ENCODE measurements at regions not wholly inside any gene's neighbourhood (a gene's known extent, or its start where the extent isn't known, plus 50 kb on each side); places are given as distances from the start of the nearest gene placed in this dataset.
"Not testable (repeated sequence)": the region's sequence is repeated elsewhere in the genome, so short reads cannot be mapped to it uniquely, and the experiment has no call there.

DNA sequence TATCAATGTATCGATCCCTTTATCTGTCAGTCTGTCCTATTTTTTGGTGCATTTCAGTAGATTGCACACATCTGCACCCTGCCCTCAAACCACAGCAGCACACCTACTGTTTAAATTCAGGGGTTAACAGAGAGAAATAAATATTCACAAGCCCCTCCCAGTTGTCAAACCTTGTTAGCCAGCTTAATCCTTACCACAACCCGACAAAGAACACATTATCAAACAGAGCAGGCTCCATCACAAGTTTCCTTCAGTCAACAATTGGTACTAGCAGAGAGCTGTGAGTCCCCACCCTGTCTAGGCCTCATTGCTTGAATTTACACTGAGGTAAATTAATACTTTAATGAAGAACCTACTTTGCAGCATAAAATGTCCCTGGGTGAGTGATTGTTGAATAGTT lies 249.8 kb downstream of the FNDC1 start:
- no peaks in the 10 kb centered on the region for H3K4me1 Mint-ChIP-seq
- H3K4me3 Mint-ChIP-seq, result no peak overlapping the region
- H3K36me3 Mint-ChIP-seq (ENCODE audit: low read depth), result no peaks in the 10 kb centered on the region
- peaks cover 20% of the 10 kb centered on the region for H3K9me3 Mint-ChIP-seq
- no peak overlapping the region for H3K27ac Mint-ChIP-seq
- peaks cover 3% of the 10 kb centered on the region for H3K27me3 Mint-ChIP-seq (ENCODE audit: low read depth)
- TF ChIP-seq, protein P1, sequence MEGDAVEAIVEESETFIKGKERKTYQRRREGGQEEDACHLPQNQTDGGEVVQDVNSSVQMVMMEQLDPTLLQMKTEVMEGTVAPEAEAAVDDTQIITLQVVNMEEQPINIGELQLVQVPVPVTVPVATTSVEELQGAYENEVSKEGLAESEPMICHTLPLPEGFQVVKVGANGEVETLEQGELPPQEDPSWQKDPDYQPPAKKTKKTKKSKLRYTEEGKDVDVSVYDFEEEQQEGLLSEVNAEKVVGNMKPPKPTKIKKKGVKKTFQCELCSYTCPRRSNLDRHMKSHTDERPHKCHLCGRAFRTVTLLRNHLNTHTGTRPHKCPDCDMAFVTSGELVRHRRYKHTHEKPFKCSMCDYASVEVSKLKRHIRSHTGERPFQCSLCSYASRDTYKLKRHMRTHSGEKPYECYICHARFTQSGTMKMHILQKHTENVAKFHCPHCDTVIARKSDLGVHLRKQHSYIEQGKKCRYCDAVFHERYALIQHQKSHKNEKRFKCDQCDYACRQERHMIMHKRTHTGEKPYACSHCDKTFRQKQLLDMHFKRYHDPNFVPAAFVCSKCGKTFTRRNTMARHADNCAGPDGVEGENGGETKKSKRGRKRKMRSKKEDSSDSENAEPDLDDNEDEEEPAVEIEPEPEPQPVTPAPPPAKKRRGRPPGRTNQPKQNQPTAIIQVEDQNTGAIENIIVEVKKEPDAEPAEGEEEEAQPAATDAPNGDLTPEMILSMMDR (IDR thresholded peaks at IDR 0.05; ENCODE audit: unreplicated experiment in 3 of 3), result no peak

DNA sequence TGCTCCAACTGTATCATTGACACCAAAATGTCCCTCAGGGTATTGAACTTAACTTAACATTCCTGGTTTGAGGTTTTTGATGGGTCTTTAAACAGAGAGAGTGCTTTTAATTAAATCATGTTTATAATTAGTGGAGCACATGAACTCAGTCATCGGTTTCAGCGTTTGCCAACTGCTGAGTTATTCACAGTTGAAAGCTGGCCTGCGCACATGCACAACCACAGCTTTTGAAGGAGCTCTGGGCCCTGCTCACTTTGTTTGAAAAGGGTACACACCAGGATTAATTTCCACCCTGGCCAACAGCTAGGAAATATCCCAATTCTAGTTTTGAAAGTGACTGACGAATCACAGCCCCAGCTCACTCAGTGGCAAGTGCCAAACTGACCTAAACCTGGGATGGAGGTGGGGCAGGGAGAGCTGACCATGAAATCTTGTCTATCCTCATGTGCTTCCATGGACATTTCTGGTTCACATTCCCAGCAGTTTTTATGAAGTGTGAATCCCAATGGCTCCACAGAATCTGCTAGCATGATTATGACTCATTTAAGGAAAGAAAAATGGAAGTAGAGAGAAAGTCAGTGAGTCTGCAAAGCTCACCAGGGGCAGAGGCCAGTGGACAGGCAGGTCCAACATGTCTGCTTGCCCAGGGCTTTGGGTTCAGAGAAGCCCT lies 247.8 kb downstream of the FNDC1 start:
- Mint-ChIP-seq H3K9me3 (peaks cover 20% of the 10 kb centered on the region), H3K4me3 (no peak overlapping the region), H3K4me1 (no peaks in the 10 kb centered on the region), H3K27me3 (ENCODE audit: low read depth) (peaks cover 5% of the 10 kb centered on the region), H3K36me3 (ENCODE audit: low read depth) (no peaks in the 10 kb centered on the region), H3K27ac (no peak overlapping the region)
- TF ChIP-seq, protein P1 (IDR thresholded peaks at IDR 0.05; ENCODE audit: unreplicated experiment in 3 of 3), result no peak

DNA sequence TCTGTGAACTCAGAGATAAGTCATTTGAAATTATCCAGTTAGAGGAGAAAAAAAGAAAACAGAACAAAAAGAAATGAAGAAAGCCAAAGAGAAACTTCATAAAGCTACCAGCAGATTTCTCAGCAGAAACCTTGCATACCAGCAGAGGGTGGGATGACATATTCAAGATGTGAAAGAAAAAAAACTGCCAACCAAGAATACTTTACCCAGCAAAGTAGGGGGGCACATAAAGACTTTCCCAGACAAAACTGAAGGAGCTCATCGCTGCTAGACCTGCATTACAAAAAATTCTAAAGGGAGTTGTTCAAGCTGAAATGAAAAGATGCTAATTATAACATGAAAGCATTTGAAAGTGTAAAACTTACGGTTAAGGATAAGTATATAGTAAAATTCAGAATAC lies 246.3 kb downstream of the FNDC1 start:
- H3K4me3 Mint-ChIP-seq, result no peak overlapping the region
- H3K27me3 Mint-ChIP-seq (ENCODE audit: low read depth), result peaks cover 15% of the 10 kb centered on the region
- H3K4me1 Mint-ChIP-seq, result no peaks in the 10 kb centered on the region
- H3K27ac Mint-ChIP-seq, result no peak overlapping the region
- H3K36me3 Mint-ChIP-seq (ENCODE audit: low read depth), result no peaks in the 10 kb centered on the region
- peaks cover 20% of the 10 kb centered on the region for H3K9me3 Mint-ChIP-seq
- TF ChIP-seq, protein P1 (IDR thresholded peaks at IDR 0.05; ENCODE audit: unreplicated experiment in 3 of 3), result no peak

DNA sequence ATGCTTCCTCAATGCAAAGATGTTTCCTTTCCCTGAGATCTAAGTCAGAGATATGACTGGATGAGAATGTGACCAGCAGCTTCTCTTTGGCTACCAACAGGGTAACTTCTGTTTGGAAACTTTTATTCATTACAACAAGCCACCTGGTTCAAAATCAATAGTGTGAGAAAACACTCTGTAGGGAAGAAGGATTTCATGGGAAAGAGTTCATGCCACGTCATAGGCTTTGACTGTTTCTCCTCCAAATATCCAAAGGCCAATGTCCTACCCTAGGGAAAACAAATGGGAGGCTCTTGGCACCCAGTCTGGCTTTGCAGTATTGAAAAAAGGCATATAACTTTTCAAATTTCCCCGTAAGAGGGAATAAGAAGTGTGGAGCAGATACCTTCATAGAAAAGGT lies 245.5 kb downstream of the FNDC1 start:
- no peak overlapping the region for H3K4me3 Mint-ChIP-seq
- no peaks in the 10 kb centered on the region for H3K4me1 Mint-ChIP-seq
- peaks cover 15% of the 10 kb centered on the region for H3K27me3 Mint-ChIP-seq (ENCODE audit: low read depth)
- H3K36me3 Mint-ChIP-seq (ENCODE audit: low read depth), result no peaks in the 10 kb centered on the region
- TF ChIP-seq, protein P1 (IDR thresholded peaks at IDR 0.05; ENCODE audit: unreplicated experiment in 3 of 3), result no peak
- peaks cover 26% of the 10 kb centered on the region for H3K9me3 Mint-ChIP-seq
- no peak overlapping the region for H3K27ac Mint-ChIP-seq

DNA sequence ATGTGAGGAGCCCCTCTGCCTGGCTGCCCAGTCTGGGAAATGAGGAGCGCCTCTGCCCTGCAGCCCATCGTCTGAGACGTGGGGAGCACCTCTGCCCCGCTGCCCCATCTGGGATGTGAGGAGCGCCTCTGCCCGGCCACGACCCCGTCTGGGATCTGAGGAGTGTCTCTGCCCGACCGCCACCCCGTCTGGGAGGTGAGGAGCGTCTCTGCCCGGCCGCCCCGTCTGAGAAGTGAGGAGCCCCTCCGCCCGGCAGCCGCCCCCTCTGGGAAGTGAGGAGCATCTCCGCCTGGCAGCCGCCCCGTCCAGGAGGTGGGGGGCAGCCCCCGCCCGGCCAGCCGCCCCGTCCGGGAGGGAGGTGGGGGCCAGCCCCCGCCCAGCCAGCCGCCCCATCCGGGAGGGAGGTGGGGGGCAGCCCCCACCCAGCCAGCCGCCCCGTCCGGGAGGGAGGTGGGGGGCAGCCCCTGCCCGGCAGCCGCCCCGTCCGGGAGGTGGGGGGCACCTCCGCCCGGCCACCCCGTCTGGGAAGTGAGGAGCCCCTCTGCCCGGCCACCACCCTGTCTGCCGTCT lies 238.1 kb downstream of the FNDC1 start:
- peaks cover 20% of the 10 kb centered on the region for H3K9me3 Mint-ChIP-seq
- not testable (repeated sequence) for H3K27ac Mint-ChIP-seq; H3K4me1 Mint-ChIP-seq; H3K4me3 Mint-ChIP-seq; H3K36me3 Mint-ChIP-seq (ENCODE audit: low read depth)
- H3K27me3 Mint-ChIP-seq (ENCODE audit: low read depth), result peaks cover 22% of the 10 kb centered on the region

DNA sequence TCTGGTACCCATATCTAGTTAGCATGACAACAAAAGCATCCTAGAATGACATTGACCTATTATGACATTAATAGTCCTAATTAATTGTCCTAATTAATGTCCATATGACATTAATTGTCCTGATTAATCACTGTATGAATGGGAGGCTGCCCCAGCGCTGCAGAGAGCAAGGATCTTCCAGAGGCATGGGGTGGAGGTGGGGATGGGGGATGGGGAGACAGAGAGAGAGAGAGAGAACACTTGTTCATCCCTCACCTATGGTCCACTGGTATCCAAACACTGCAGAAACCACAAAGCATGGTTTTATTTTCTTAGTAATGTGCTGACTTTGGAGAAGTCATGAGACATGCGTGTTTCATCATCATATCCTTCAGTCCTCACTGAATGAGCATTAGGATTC lies 235.1 kb downstream of the FNDC1 start:
- TF ChIP-seq, protein P1 (IDR thresholded peaks at IDR 0.05; ENCODE audit: unreplicated experiment in 3 of 3), result no peak
- no peak overlapping the region for H3K27ac Mint-ChIP-seq

More for the DNA sequence above, 235.1 kb downstream of the FNDC1 start:
- peaks cover 18% of the 10 kb centered on the region for H3K9me3 Mint-ChIP-seq
- peaks cover 14% of the 10 kb centered on the region for H3K4me1 Mint-ChIP-seq
- H3K36me3 Mint-ChIP-seq (ENCODE audit: low read depth), result no peaks in the 10 kb centered on the region
- H3K27me3 Mint-ChIP-seq (ENCODE audit: low read depth), result peaks cover 11% of the 10 kb centered on the region
- H3K4me3 Mint-ChIP-seq, result no peak overlapping the region
